ENCODE measurements at regions not wholly inside any gene's neighbourhood (a gene's known extent, or its start where the extent isn't known, plus 50 kb on each side); places are given as distances from the start of the nearest gene placed in this dataset.
"Not testable (repeated sequence)": the region's sequence is repeated elsewhere in the genome, so short reads cannot be mapped to it uniquely, and the experiment has no call there.

- DNase-seq: no peak
Measured at GRCh38 chr12:66776974-66777373, 98.1 kb upstream of the GRIP1 start.

DNA sequence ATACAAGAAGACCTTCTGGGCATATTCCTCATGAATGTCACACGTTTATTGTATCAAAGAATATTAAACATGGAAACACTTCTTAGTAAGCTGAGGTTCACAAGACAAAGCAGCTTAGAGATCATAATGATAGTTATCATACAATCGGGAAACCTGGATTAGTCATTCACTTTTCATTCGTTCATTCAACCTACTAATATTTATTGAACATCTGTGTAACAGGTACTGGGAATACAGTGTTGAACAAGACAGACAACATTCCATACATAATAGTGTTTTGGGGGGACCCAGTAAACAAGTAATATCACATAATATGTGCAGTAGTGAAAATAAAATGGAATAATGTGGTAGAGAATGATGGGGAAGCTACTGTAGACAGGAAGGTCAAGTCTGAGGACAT is 100.6 kb upstream of the GRIP1 start:
- no peak for DNase-seq

DNA sequence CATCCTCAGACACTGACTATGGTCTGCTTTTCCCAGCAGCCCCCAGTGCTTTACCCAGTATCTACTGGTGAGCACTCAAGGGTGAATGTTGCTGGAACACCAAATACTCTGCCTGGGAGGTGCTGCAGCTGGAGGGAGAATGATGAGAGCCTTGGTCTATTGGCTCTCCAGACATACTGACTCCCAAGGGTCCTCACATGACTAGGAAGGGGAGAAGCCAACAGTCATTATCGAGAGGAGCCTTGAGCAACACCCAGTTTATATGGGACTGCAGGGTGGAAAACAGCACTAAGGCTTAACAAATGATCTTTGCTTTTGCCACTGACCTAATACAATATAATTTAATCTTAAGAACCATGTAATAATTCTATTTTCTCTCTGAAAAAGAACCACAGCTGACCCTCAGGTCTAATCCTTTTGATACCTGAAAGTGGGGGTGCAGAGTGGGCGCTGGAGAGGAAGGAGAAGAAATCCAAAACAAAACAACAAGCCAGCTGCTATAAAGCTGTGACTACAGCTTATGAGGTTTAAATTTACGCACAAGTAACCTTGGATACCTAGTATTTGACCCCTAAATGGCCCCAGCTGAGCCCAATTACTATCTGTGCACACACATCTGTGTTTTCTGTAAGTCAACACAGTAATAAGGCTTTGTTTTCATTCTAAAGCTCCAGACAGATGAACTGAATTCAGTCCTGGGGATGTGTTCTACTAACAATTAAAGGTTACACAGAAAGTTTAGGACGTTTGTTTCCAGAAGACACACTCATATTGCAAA is 107.8 kb upstream of the GRIP1 start:
- DNase-seq: no peak

DNA sequence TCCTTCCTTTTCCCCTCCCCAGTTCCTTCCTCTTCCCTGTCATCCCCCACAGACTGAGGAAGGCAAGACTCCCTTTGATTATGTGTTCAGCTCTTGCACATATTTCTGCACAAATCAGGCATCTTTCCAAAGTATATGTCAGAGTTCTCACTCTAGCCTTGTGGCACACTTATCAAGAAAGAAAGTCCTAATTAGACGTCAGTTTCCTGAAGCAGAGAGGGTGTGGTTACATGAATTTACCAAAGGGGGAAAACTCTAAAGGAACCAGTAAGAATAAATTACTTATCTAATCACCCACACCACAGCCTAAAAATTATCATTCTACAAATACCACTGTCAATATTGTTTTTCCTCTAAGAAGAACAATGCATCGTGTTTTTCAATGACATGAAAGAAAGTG is 120.7 kb upstream of the GRIP1 start:
- no peak for DNase-seq

DNA sequence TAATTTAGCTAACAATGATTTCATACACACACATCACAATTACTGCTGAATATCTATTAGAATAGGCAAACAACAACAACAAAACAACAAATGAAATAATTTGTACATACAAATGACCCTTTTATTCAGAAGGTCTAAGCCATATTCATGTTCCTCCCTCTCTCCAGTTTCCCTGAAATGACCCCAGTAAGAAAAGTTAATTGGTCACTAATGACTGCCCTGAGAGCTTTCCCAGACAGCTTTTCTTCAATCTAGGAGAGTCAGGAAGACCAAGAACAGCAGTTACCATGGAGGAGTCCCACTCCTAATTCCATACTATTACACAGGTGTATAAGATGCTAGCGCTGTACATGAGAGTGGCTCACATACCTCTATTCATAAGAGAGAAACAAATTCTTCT is 121.2 kb upstream of the GRIP1 start:
- DNase-seq: no peak

- DNase-seq: no peak
Measured at GRCh38 chr12:66803930-66804329, 125.1 kb upstream of the GRIP1 start.

- DNase-seq: no peak
Measured at GRCh38 chr12:66804563-66804974, 125.7 kb upstream of the GRIP1 start.

- DNase-seq: no peak
Measured at GRCh38 chr12:66808606-66809005, 129.7 kb upstream of the GRIP1 start.

GRCh38 chr12:66813137-66813892 is 134.4 kb upstream of the GRIP1 start:
- no peak for DNase-seq

GRCh38 chr12:66819587-66819986 is 140.7 kb upstream of the GRIP1 start:
- no peak for DNase-seq

GRCh38 chr12:66822961-66823360 is 144.1 kb upstream of the GRIP1 start:
- no peak for DNase-seq

DNA sequence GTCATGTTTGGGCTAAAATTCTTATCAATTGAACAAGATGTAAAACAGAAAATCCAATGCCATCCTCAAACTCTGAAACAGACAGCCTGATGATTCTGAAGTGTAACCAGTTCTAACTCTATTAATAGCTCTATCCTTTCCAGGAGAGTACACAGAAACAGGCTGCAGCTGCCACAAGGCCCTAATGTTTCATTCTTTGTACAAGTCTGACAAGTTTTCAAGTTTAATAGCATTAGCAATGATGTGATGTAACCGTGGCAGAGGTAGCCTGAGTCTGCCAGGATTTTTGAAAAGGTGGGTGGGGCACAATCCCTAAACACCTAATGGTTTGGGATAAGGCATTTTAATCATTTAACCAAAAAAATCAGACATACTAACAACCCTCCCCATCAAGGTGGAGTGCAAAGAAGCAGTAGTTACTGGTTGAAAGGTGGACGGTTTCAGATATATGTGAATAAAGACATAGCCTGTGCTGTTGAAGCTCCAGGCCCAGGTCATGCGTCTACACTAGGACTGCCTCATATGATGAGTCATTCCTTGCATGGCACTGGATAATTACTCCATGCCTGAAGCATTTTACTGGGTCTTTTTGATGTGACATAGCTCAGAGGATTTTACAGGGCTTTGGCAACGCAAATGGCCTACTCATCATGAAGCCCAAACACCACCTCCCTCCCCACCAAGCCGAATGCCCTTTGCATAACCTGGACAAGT is 145.1 kb upstream of the GRIP1 start:
- DNase-seq: no peak

DNA sequence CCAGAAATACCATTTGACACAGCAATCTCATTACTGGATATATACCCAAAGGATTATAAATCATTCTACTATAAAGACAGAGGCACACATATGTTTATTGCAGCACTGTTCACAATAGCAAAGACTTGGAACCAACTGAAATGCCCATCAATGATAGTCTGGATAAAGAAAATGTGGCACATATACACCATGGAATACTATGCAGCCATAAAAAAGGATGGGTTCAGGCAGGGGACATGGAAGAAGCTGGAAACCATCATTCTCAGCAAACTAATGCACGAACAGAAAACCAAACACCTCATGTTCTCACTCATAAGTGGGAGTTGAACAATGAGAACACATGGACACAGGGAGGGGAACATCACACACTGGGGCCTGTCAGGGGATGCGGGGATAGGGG is 147.0 kb upstream of the GRIP1 start:
- DNase-seq: not testable (repeated sequence)

GRCh38 chr12:66829660-66830325 is 150.9 kb upstream of the GRIP1 start:
- no peak for DNase-seq

- no peak for DNase-seq
Measured at GRCh38 chr12:66831495-66831894, 152.6 kb upstream of the GRIP1 start.

DNA sequence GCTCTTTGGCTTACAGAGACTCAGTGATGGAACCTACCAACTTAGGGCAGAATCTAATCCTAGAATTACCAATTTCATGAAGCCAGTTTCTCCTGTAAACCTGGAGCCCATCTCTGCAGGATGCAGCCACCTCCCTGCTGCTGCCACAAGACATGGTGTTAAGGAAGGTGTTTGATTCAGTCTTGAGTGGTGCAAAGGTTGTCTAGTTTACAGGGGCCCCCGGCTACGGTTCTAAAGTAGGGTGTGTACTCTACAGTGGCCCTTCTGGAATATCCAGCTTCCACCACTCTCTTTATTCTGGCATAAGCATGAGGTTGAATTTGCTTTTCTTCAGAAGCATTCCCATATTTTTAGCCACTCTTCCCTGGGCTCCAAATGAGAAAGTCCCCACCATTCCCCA is 154.1 kb upstream of the GRIP1 start:
- DNase-seq: no peak

GRCh38 chr12:66836623-66837310 is 157.9 kb upstream of the GRIP1 start:
- DNase-seq: no peak

GRCh38 chr12:66837311-66837627 is 158.4 kb upstream of the GRIP1 start:
- no peak for DNase-seq

GRCh38 chr12:66838366-66838765 is 159.5 kb upstream of the GRIP1 start:
- DNase-seq: no peak

GRCh38 chr12:66848967-66849366 is 170.1 kb upstream of the GRIP1 start:
- no peak for DNase-seq

GRCh38 chr12:66851134-66851533 is 172.3 kb upstream of the GRIP1 start:
- DNase-seq: no peak

DNA sequence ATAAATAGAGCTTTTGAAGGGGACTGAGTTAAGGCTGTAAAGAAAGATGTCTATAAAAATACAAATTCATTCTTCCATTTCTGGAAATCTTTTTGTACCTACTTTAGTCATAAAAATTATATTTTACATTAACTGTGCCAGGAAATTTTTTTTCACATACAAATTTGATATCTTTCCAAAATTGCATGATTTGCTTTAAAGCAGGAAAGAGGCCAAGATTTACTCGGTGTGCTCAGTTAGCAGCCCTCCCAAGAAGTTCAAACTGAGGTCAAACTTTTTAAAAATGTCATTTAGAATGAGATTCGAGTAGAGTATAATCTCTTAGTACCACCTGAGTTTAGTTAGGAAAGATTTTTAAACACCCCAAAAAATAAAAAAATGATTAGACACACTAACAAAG is 173.2 kb upstream of the GRIP1 start:
- no peak for DNase-seq

- no peak for DNase-seq
Measured at GRCh38 chr12:66852765-66853164, 173.9 kb upstream of the GRIP1 start.

Measured in T-helper 9 cell (primary cell).